Stimulated activated CD8-positive, alpha-beta memory T cell treated with anti-CD3 and anti-CD28 coated beads, Interleukin-7, amount 100 ng/mL, for 24 hours (primary cell): ENCODE measurements at regions not wholly inside any gene's neighbourhood (a gene's known extent, or its start where the extent isn't known, plus 50 kb on each side); places are given as distances from the start of the nearest gene placed in this dataset.

ENCODE experiments used
- DNase-seq: peaks from one replicate; pipeline ENCODE4 v3.0.0-alpha.2; 2020; ENCODE audit warnings: low read depth

- no peak for DNase-seq
These were observed 234.7 kb upstream of the CSF3R start for GRCh38 chr1:36717431-36717830.

- DNase-seq: no peak
These were observed 233.1 kb upstream of the CSF3R start for GRCh38 chr1:36715797-36716196.

- no peak for DNase-seq
These were observed 231.6 kb upstream of the CSF3R start for GRCh38 chr1:36714301-36714700.

GRCh38 chr1:36711480-36711879 is 228.8 kb upstream of the CSF3R start:
- no peak for DNase-seq

- no peak for DNase-seq
These were observed 228.2 kb upstream of the CSF3R start for GRCh38 chr1:36710951-36711350.

- no peak for DNase-seq
These were observed 227.3 kb upstream of the CSF3R start for GRCh38 chr1:36709869-36710481.

- DNase-seq: no peak
These were observed 225.9 kb upstream of the CSF3R start for GRCh38 chr1:36708587-36708986.

GRCh38 chr1:36707221-36707620 is 224.5 kb upstream of the CSF3R start:
- no peak for DNase-seq

- no peak for DNase-seq
These were observed 223.7 kb upstream of the CSF3R start for GRCh38 chr1:36706416-36706815.

- no peak for DNase-seq
These were observed 222.9 kb upstream of the CSF3R start for GRCh38 chr1:36705629-36706028.

- DNase-seq: peak; percentile 38
These were observed 221.0 kb upstream of the CSF3R start for GRCh38 chr1:36703526-36704208.

- DNase-seq: no peak
These were observed 220.2 kb upstream of the CSF3R start for GRCh38 chr1:36702963-36703362.

- DNase-seq: no peak
These were observed 216.6 kb upstream of the CSF3R start for GRCh38 chr1:36699113-36699911.

- DNase-seq: no peak
These were observed 215.3 kb upstream of the CSF3R start for GRCh38 chr1:36697836-36698605.

GRCh38 chr1:36696261-36696940 is 213.7 kb upstream of the CSF3R start:
- no peak for DNase-seq

GRCh38 chr1:36693603-36694002 is 210.9 kb upstream of the CSF3R start:
- no peak for DNase-seq

- DNase-seq: no peak
These were observed 210.4 kb upstream of the CSF3R start for GRCh38 chr1:36693161-36693525.

- DNase-seq: no peak
These were observed 209.9 kb upstream of the CSF3R start for GRCh38 chr1:36692465-36693160.

- no peak for DNase-seq
These were observed 208.7 kb upstream of the CSF3R start for GRCh38 chr1:36691374-36691773.

- no peak for DNase-seq
These were observed 207.3 kb upstream of the CSF3R start for GRCh38 chr1:36689992-36690391.

GRCh38 chr1:36687312-36687711 is 204.6 kb upstream of the CSF3R start:
- DNase-seq: no peak
